ENCODE measurements at regions not wholly inside any gene's neighbourhood (a gene's known extent, or its start where the extent isn't known, plus 50 kb on each side); places are given as distances from the start of the nearest gene placed in this dataset.

- intact Hi-C loops (cut with micrococcal nuclease): no loop called here
- H3K27ac Mint-ChIP-seq: no peak overlapping the region
- no peaks in the 10 kb centered on the region for H3K4me1 Mint-ChIP-seq (ENCODE audit: low read depth)
- DNase-seq: no peak
- no peaks in the 10 kb centered on the region for H3K36me3 Mint-ChIP-seq
- peaks cover 7% of the 10 kb centered on the region for H3K9me3 Mint-ChIP-seq
- ChIA-PET CTCF (no interaction called here), POLR2A (no interaction called here)
- H3K27me3 Mint-ChIP-seq: no peaks in the 10 kb centered on the region
- H3K4me3 Mint-ChIP-seq: no peak overlapping the region
Measured at GRCh38 chr11:15406851-15407351, 292.2 kb downstream of the INSC start.

GRCh38 chr11:15412054-15412453, 297.3 kb downstream of the INSC start:
- no peak overlapping the region for H3K27ac Mint-ChIP-seq
- H3K9me3 Mint-ChIP-seq: no peaks in the 10 kb centered on the region
- H3K36me3 Mint-ChIP-seq: no peaks in the 10 kb centered on the region
- no peaks in the 10 kb centered on the region for H3K27me3 Mint-ChIP-seq
- no peaks in the 10 kb centered on the region for H3K4me1 Mint-ChIP-seq (ENCODE audit: low read depth)
- no peak overlapping the region for H3K4me3 Mint-ChIP-seq
- no peak for DNase-seq
- ChIA-PET CTCF (no interaction called here), POLR2A (no interaction called here)
- intact Hi-C loops (cut with micrococcal nuclease): no loop called here

DNA sequence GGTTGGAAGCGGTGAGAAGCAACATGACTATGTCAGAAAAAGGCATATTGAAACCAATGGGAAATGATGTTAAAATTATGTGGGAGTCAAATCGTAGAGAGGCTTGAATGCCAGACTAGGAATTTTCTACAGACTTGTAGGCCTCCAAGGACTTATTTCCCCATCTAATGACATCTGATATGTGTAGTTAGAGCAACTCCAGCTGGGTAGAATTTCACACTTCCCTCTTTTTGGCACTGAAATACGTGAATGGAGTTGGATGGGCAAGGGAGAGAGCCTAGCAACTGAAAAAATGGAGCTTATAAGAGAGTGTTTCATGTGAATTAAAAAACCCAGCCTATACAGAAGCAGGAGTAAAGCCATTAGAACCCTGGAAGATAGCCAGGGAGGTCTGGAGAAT, 304.2 kb downstream of the INSC start:
- ChIA-PET CTCF (no interaction called here), POLR2A (no interaction called here)
- intact Hi-C loops (cut with micrococcal nuclease): no loop called here
- Mint-ChIP-seq H3K4me1 (ENCODE audit: low read depth) (no peaks in the 10 kb centered on the region), H3K27ac (no peak overlapping the region), H3K36me3 (no peaks in the 10 kb centered on the region), H3K4me3 (no peak overlapping the region), H3K9me3 (no peaks in the 10 kb centered on the region), H3K27me3 (no peaks in the 10 kb centered on the region)
- DNase-seq: no peak

GRCh38 chr11:15419696-15420095, 305.0 kb downstream of the INSC start:
- Mint-ChIP-seq H3K9me3 (no peaks in the 10 kb centered on the region), H3K36me3 (no peaks in the 10 kb centered on the region), H3K27ac (no peak overlapping the region), H3K4me1 (ENCODE audit: low read depth) (no peaks in the 10 kb centered on the region), H3K4me3 (no peak overlapping the region), H3K27me3 (no peaks in the 10 kb centered on the region)
- CTCF ChIA-PET: no interaction called here
- no peak for DNase-seq
- POLR2A ChIA-PET: no interaction called here
- intact Hi-C loops (cut with micrococcal nuclease): no loop called here

- intact Hi-C loops (cut with micrococcal nuclease): no loop called here
- ChIA-PET POLR2A (no interaction called here), CTCF (no interaction called here)
- no peak overlapping the region for H3K27ac Mint-ChIP-seq
- DNase-seq: no peak
- H3K9me3 Mint-ChIP-seq: peaks cover 4% of the 10 kb centered on the region
- no peak overlapping the region for H3K4me3 Mint-ChIP-seq
- no peaks in the 10 kb centered on the region for H3K4me1 Mint-ChIP-seq (ENCODE audit: low read depth)
- H3K27me3 Mint-ChIP-seq: no peaks in the 10 kb centered on the region
- H3K36me3 Mint-ChIP-seq: no peaks in the 10 kb centered on the region
Measured at GRCh38 chr11:15430381-15430780, 315.7 kb downstream of the INSC start.

DNA sequence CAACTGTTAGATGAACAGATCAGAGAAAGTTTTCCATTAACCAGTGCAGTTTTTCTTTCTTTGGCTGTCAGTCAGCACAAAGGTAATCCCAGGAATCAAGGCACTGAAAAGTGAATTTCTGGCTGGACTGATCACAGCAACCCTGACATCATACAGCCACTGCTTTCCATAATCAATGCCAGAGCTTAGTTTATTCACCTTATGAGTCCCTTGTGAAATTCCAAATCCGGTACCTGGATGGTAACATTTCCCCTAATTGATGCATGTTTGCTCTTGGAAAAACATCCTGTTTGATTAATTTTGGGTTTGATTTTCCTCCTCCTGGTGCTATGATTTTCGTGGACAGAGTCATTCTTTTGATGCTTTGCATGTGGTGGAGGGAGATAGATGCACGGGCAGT, 319.8 kb downstream of the INSC start:
- no peak for DNase-seq
- Mint-ChIP-seq H3K4me3 (no peak overlapping the region), H3K36me3 (no peaks in the 10 kb centered on the region), H3K27ac (no peak overlapping the region), H3K27me3 (no peaks in the 10 kb centered on the region), H3K9me3 (no peaks in the 10 kb centered on the region), H3K4me1 (ENCODE audit: low read depth) (no peaks in the 10 kb centered on the region)
- POLR2A ChIA-PET: no interaction called here
- CTCF ChIA-PET: no interaction called here
- intact Hi-C loops (cut with micrococcal nuclease): no loop called here

- POLR2A ChIA-PET: no interaction called here
- H3K9me3 Mint-ChIP-seq: no peaks in the 10 kb centered on the region
- no peak overlapping the region for H3K4me3 Mint-ChIP-seq
- H3K27ac Mint-ChIP-seq: no peak overlapping the region
- CTCF ChIA-PET: no interaction called here
- no peaks in the 10 kb centered on the region for H3K36me3 Mint-ChIP-seq
- no peaks in the 10 kb centered on the region for H3K27me3 Mint-ChIP-seq
- no peak for DNase-seq
- no peaks in the 10 kb centered on the region for H3K4me1 Mint-ChIP-seq (ENCODE audit: low read depth)
- intact Hi-C loops (cut with micrococcal nuclease): no loop called here
Measured at GRCh38 chr11:15446315-15446714, 331.6 kb downstream of the INSC start.

DNA sequence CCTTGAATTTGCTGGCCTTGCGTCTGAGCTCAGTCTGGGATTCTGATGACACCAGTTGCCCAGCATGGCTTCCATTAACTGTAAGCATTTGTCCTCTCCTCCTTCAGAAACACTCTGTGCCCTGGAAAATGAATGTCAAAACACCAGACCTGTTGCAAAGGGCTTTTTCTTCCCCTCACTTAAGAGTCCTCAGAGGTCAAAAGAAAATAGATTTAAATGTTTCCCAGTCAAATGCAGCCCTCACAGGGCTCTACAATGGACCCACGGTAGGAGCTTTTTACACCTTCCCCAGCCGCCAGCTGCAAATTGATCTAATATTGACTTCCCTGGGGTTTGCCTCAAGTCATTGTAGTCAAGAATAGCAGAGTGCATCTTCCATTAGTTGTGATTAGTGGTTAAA, 332.2 kb downstream of the INSC start:
- Mint-ChIP-seq H3K27me3 (no peaks in the 10 kb centered on the region), H3K4me3 (no peak overlapping the region), H3K9me3 (no peaks in the 10 kb centered on the region), H3K27ac (no peak overlapping the region), H3K36me3 (no peaks in the 10 kb centered on the region), H3K4me1 (ENCODE audit: low read depth) (no peaks in the 10 kb centered on the region)
- no peak for DNase-seq
- intact Hi-C loops (cut with micrococcal nuclease): no loop called here
- CTCF ChIA-PET: no interaction called here
- POLR2A ChIA-PET: no interaction called here

- Mint-ChIP-seq H3K4me1 (ENCODE audit: low read depth) (no peaks in the 10 kb centered on the region), H3K36me3 (no peaks in the 10 kb centered on the region), H3K4me3 (no peak overlapping the region), H3K27ac (no peak overlapping the region), H3K27me3 (no peaks in the 10 kb centered on the region), H3K9me3 (peaks cover 5% of the 10 kb centered on the region)
- ChIA-PET POLR2A (no interaction called here), CTCF (no interaction called here)
- no peak for DNase-seq
- intact Hi-C loops (cut with micrococcal nuclease): no loop called here
Measured at GRCh38 chr11:15451713-15452112, 337.0 kb downstream of the INSC start.

DNA sequence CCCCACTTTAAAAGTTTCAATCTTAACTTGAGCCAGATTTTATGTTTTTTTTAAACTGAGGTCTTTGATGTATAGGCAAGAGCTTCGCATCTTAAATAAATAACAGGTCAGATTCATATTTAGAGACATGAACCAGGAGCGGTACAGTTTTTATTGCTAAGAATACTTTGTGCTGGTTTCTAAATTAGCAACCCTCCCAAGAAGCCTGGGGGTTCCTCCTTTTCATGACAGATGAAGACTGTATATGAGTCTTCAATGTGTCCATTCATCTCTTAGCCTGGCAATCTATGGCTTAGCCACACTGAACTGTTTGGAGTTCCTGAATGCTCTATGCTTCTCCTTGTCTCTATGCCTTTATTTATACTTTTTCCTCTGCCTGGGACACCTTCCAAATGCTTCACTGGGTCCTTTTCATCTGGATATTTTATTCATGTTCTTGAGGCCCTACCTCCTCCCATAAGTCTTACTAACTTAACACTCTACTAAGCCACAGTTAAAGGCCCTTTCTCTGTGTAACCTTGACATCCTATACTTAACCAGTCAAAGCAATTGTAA, 338.6 kb downstream of the INSC start:
- Mint-ChIP-seq H3K36me3 (no peaks in the 10 kb centered on the region), H3K4me1 (ENCODE audit: low read depth) (no peaks in the 10 kb centered on the region), H3K9me3 (peaks cover 5% of the 10 kb centered on the region), H3K4me3 (no peak overlapping the region), H3K27ac (no peak overlapping the region), H3K27me3 (no peaks in the 10 kb centered on the region)
- POLR2A ChIA-PET: no interaction called here
- CTCF ChIA-PET: no interaction called here
- intact Hi-C loops (cut with micrococcal nuclease): no loop called here
- DNase-seq: no peak

- no peaks in the 10 kb centered on the region for H3K27me3 Mint-ChIP-seq
- H3K4me3 Mint-ChIP-seq: no peak overlapping the region
- H3K36me3 Mint-ChIP-seq: no peaks in the 10 kb centered on the region
- ChIA-PET POLR2A (no interaction called here), CTCF (no interaction called here)
- intact Hi-C loops (cut with micrococcal nuclease): no loop called here
- no peaks in the 10 kb centered on the region for H3K9me3 Mint-ChIP-seq
- no peaks in the 10 kb centered on the region for H3K4me1 Mint-ChIP-seq (ENCODE audit: low read depth)
- no peak overlapping the region for H3K27ac Mint-ChIP-seq
- DNase-seq: no peak
Measured at GRCh38 chr11:15468466-15468865, 353.7 kb downstream of the INSC start.

DNA sequence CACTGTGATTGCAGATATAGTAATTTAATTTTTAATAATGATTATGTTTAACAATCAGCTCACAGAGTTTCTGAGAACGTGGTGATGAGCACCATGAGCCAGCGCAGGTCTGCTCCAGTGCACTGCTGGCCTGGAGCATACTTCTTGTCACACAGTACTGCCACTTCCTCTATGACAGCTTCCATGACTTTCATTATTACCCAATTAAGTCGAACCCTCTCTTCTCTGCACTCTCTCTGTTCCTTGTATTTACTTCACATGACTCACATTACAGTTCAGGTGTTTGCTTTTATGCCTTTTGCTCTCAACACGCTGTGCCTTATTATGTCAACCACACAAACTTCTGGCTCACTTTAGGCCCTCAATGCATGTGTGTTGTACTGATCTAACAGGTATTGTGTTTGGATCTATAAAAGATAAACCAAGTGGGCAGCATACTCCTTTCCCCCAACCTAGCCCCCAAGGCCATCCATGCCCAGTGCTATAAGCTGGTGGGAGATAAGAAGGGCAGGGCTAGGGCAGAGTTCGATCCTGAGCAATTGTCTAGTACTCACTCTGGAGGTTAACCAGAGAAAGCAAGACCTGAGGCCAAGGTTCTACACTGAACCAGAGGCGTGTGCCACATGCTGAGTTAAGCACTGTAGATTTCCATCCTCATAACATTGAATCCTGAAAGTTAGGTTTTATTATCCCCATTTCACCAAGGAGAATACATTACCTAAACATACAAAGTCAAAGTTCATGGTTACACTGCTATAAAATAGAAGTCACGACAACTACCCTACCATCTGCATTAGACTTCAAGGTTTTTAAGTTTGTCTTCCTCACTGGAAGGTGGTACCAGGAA, 356.5 kb downstream of the INSC start:
- Mint-ChIP-seq H3K27me3 (peaks cover 2% of the 10 kb centered on the region), H3K4me3 (no peak overlapping the region), H3K36me3 (no peaks in the 10 kb centered on the region), H3K4me1 (ENCODE audit: low read depth) (no peaks in the 10 kb centered on the region), H3K27ac (no peak overlapping the region), H3K9me3 (no peaks in the 10 kb centered on the region)
- intact Hi-C loops (cut with micrococcal nuclease): no loop called here
- CTCF ChIA-PET: no interaction called here
- no peak for DNase-seq
- POLR2A ChIA-PET: no interaction called here

Data from activated CD4-positive, alpha-beta memory T cell treated with anti-CD3 and anti-CD28 coated beads for 36 hours (primary cell).